ENCODE measurements at regions not wholly inside any gene's neighbourhood (a gene's known extent, or its start where the extent isn't known, plus 50 kb on each side); places are given as distances from the start of the nearest gene placed in this dataset.

DNA sequence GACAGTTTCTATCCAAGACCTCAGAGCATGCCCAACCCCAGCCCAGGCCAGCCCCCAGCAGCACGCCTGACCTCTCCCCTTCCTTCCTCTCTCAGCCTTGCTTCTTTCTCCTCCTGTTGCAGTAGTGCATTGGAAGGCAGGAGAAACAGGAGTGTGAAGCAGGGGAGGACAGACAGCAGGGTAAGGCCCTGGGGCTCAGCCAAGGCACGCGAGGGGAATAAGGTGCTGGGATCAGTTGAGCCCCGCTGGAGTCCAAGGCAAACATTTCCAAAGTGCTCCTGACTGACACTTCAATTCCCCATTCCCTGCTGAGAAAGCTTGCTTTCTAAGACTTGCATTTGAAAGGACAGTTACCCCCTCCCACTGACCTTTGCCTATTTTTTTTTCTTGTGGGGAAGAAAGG is 73.1 kb upstream of the OLFM4 start:
- DNase-seq (ENCODE audit: low read depth), result no peak
- H3K4me3 ChIP-seq (ENCODE audit: low read length), result no peak overlapping the region
- TF ChIP-seq CTCF (IDR thresholded peaks at IDR 0.05; ENCODE audit: insufficient read depth, low read depth, low read length, missing control alignments), result no peak

GRCh38 chr13:52954838-52955237 is 73.8 kb upstream of the OLFM4 start:
- TF ChIP-seq CTCF (IDR thresholded peaks at IDR 0.05; ENCODE audit: insufficient read depth, low read depth, low read length, missing control alignments), result no peak
- H3K4me3 ChIP-seq (ENCODE audit: low read length), result no peak overlapping the region
- DNase-seq (ENCODE audit: low read depth), result no peak

GRCh38 chr13:52950436-52950956 is 78.1 kb upstream of the OLFM4 start:
- H3K4me3 ChIP-seq (ENCODE audit: low read length), result no peak overlapping the region
- no peak for TF ChIP-seq CTCF (IDR thresholded peaks at IDR 0.05; ENCODE audit: insufficient read depth, low read depth, low read length, missing control alignments)
- no peak for DNase-seq (ENCODE audit: low read depth)

GRCh38 chr13:52949742-52950141 is 78.9 kb upstream of the OLFM4 start:
- H3K4me3 ChIP-seq (ENCODE audit: low read length), result no peak overlapping the region
- no peak for TF ChIP-seq CTCF (IDR thresholded peaks at IDR 0.05; ENCODE audit: insufficient read depth, low read depth, low read length, missing control alignments)
- no peak for DNase-seq (ENCODE audit: low read depth)

DNA sequence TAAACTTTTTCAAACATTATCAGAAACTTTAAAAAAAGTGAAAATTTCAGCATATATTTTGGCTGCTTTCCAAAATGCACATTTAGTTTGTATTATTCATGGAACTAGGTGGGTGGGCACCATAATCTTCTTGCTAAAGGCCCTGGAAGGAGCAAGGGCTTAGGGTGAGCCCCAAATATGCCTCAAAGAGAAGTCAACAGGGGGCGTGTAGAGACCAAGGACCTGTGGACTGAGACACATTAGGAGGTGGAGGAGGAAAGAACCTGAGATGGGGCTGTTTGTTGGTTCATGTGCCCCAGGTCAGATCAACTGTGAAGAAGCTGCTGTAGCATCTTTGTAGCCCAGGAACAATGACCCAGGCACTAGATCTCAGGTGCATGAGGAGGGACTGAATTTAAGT is 79.6 kb upstream of the OLFM4 start:
- DNase-seq (ENCODE audit: low read depth), result no peak
- TF ChIP-seq CTCF (IDR thresholded peaks at IDR 0.05; ENCODE audit: insufficient read depth, low read depth, low read length, missing control alignments), result no peak
- no peak overlapping the region for H3K4me3 ChIP-seq (ENCODE audit: low read length)

DNA sequence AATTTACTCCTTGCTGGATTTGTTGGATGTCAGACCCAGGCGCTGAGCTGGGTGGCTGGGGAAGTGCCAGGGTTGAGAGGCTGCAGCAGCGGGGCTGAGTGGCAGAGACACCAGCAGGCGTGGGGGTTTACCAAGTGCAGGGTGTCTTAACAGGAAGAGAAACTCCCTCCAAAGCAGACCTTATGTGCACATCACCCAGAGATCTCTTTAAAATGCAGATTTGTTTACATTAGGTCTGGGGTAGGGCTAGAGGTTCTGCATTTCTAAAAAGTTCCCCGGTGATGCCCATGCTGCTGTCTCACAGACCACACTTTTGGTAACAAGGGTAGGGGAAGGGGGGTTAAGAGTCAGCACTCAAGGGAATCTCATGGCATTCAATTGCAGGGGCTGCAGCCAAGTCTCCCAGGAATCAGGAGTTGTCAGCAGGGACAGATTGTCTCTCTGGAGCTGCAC is 80.7 kb upstream of the OLFM4 start:
- DNase-seq (ENCODE audit: low read depth), result no peak
- no peak overlapping the region for H3K4me3 ChIP-seq (ENCODE audit: low read length)
- TF ChIP-seq CTCF (IDR thresholded peaks at IDR 0.05; ENCODE audit: insufficient read depth, low read depth, low read length, missing control alignments), result no peak

GRCh38 chr13:52945348-52945747 is 83.3 kb upstream of the OLFM4 start:
- no peak for DNase-seq (ENCODE audit: low read depth)
- no peak overlapping the region for H3K4me3 ChIP-seq (ENCODE audit: low read length)
- TF ChIP-seq CTCF (IDR thresholded peaks at IDR 0.05; ENCODE audit: insufficient read depth, low read depth, low read length, missing control alignments), result no peak
